ENCODE measurements at regions not wholly inside any gene's neighbourhood (a gene's known extent, or its start where the extent isn't known, plus 50 kb on each side); places are given as distances from the start of the nearest gene placed in this dataset.

GRCh38 chr2:18096836-18097405 lies 218.5 kb downstream of the KCNS3 start:
- no peak overlapping the region for H3K4me3 ChIP-seq (ENCODE audit: low read depth, low read length)
- in situ Hi-C loops (cut with HindIII; ENCODE audit: low sequenced_read_pairs): no loop called here
- DNase-seq (ENCODE audit: low read depth): no peak
- TF ChIP-seq, protein P1, sequence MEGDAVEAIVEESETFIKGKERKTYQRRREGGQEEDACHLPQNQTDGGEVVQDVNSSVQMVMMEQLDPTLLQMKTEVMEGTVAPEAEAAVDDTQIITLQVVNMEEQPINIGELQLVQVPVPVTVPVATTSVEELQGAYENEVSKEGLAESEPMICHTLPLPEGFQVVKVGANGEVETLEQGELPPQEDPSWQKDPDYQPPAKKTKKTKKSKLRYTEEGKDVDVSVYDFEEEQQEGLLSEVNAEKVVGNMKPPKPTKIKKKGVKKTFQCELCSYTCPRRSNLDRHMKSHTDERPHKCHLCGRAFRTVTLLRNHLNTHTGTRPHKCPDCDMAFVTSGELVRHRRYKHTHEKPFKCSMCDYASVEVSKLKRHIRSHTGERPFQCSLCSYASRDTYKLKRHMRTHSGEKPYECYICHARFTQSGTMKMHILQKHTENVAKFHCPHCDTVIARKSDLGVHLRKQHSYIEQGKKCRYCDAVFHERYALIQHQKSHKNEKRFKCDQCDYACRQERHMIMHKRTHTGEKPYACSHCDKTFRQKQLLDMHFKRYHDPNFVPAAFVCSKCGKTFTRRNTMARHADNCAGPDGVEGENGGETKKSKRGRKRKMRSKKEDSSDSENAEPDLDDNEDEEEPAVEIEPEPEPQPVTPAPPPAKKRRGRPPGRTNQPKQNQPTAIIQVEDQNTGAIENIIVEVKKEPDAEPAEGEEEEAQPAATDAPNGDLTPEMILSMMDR (IDR thresholded peaks at IDR 0.05; ENCODE audit: low read depth, low read length, missing control alignments): no peak

- TF ChIP-seq, protein P1 (IDR thresholded peaks at IDR 0.05; ENCODE audit: low read depth, low read length, missing control alignments): no peak
- H3K4me3 ChIP-seq (ENCODE audit: low read depth, low read length): no peak overlapping the region
- DNase-seq (ENCODE audit: low read depth): no peak
- in situ Hi-C loops (cut with HindIII; ENCODE audit: low sequenced_read_pairs): no loop called here
These were observed 215.8 kb downstream of the KCNS3 start for GRCh38 chr2:18094277-18094676.

DNA sequence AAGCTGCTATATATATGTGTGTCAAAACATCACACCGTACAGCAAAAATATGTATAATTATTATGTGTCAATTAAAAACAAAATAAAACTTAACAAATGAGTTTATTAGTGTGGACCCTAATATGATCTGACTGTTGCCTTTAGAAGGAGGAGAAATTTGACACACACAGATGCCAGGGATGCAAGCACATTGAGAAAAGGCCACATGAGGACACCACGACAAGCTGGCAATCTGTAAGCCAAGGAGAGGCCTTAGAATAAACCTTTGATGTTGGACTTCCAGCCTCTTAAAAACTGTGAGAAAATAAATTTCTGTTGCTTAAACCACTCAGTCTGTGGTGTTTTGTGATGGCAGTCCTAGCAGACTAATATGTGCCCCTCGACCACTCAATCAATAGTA lies 214.7 kb downstream of the KCNS3 start:
- H3K4me3 ChIP-seq (ENCODE audit: low read depth, low read length): no peak overlapping the region
- in situ Hi-C loops (cut with HindIII; ENCODE audit: low sequenced_read_pairs): no loop called here
- DNase-seq (ENCODE audit: low read depth): no peak
- TF ChIP-seq, protein P1 (IDR thresholded peaks at IDR 0.05; ENCODE audit: low read depth, low read length, missing control alignments): no peak

DNA sequence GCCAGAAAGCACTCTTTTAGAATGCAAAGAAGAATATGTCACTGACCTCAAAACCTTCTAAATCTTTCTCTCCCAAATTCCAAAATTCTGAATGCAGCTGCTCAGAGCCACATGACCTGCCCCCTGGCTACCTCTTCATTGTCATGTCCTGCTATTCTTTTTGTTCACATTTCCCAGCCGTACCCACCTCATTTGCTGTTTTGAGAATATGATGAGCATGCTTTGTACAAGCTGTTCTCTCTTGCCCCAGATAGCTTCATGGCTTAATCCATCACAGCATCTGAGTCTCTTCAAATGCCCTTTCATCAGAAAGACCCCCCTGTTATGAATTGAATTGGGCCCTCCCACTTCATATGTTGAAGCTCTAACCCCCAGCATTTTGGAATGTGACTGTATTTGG lies 214.3 kb downstream of the KCNS3 start:
- in situ Hi-C loops (cut with HindIII; ENCODE audit: low sequenced_read_pairs): no loop called here
- H3K4me3 ChIP-seq (ENCODE audit: low read depth, low read length): no peak overlapping the region
- DNase-seq (ENCODE audit: low read depth): no peak
- TF ChIP-seq, protein P1 (IDR thresholded peaks at IDR 0.05; ENCODE audit: low read depth, low read length, missing control alignments): no peak

GRCh38 chr2:18085593-18085992 lies 207.1 kb downstream of the KCNS3 start:
- no peak overlapping the region for H3K4me3 ChIP-seq (ENCODE audit: low read depth, low read length)
- TF ChIP-seq, protein P1 (IDR thresholded peaks at IDR 0.05; ENCODE audit: low read depth, low read length, missing control alignments): no peak
- DNase-seq (ENCODE audit: low read depth): no peak
- in situ Hi-C loops (cut with HindIII; ENCODE audit: low sequenced_read_pairs): no loop called here

DNA sequence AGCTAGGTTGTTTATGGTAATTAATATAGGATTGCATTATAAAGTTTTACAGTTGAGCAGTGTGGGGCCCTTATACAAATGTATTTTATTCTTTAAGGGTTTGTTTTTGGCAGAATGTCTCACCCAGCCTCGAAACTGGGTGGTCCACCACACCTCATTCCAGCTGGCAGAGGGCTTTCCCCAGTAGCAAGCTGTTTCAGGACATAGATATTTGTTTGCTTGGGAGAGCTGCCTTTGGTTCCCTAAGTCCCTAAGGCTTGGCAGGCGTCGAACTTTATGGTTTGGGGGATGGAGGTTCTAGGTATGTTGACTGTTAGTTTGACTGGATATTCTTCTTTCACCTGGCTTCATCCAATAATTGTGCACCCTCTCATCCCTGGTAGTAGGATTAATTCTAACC lies 205.9 kb downstream of the KCNS3 start:
- no peak overlapping the region for H3K4me3 ChIP-seq (ENCODE audit: low read depth, low read length)
- TF ChIP-seq, protein P1 (IDR thresholded peaks at IDR 0.05; ENCODE audit: low read depth, low read length, missing control alignments): no peak
- in situ Hi-C loops (cut with HindIII; ENCODE audit: low sequenced_read_pairs): no loop called here
- DNase-seq (ENCODE audit: low read depth): no peak
